Fibroblast of villous mesenchyme (primary cell): ENCODE measurements at regions not wholly inside any gene's neighbourhood (a gene's known extent, or its start where the extent isn't known, plus 50 kb on each side); places are given as distances from the start of the nearest gene placed in this dataset.
A peak's percentile ranks its signal among the peaks of the same experiment; 100 is the strongest.

Experiments used
- DNase-seq: peaks from one replicate; pipeline ENCODE4 v3.0.0-alpha.2; 2010; ENCODE audit warnings: low read depth
- H3K4me3 ChIP-seq: 2 replicates; pipeline ENCODE4 v1.5.1; 2011; ENCODE audit warnings: low read depth, mild to moderate bottlenecking, low read length
- CTCF ChIP-seq: IDR thresholded peaks from 2 replicates; pipeline ENCODE4 v1.5.1; 2012; ENCODE audit warnings: low read depth, mild to moderate bottlenecking, low read length; ENCODE audit not compliant: insufficient read depth

GRCh38 chr1:234755449-234755863 is 145.5 kb upstream of the IRF2BP2 start:
- TF ChIP-seq CTCF, result no peak
- peak; percentile 96 for DNase-seq
- H3K4me3 ChIP-seq, result no peak overlapping the region

GRCh38 chr1:234753979-234754378 is 144.0 kb upstream of the IRF2BP2 start:
- no peak for TF ChIP-seq CTCF
- no peak for DNase-seq
- H3K4me3 ChIP-seq, result no peak overlapping the region

GRCh38 chr1:234752927-234753326 is 142.9 kb upstream of the IRF2BP2 start:
- no peak for DNase-seq
- H3K4me3 ChIP-seq, result no peak overlapping the region
- TF ChIP-seq CTCF, result no peak

GRCh38 chr1:234751678-234752077 is 141.7 kb upstream of the IRF2BP2 start:
- DNase-seq, result no peak
- TF ChIP-seq CTCF, result no peak

GRCh38 chr1:234750922-234751627 is 141.1 kb upstream of the IRF2BP2 start:
- no peak overlapping the region for H3K4me3 ChIP-seq
- TF ChIP-seq CTCF, result no peak
- DNase-seq, result no peak

More at GRCh38 chr1:234751678-234752077, 141.7 kb upstream of the IRF2BP2 start:
- no peak overlapping the region for H3K4me3 ChIP-seq

GRCh38 chr1:234748713-234749112 is 138.7 kb upstream of the IRF2BP2 start:
- no peak for DNase-seq
- H3K4me3 ChIP-seq, result no peak overlapping the region
- no peak for TF ChIP-seq CTCF

GRCh38 chr1:234748066-234748465 is 138.1 kb upstream of the IRF2BP2 start:
- DNase-seq, result no peak
- no peak overlapping the region for H3K4me3 ChIP-seq
- no peak for TF ChIP-seq CTCF
